DND-41 (cell line): ENCODE measurements at regions not wholly inside any gene's neighbourhood (a gene's known extent, or its start where the extent isn't known, plus 50 kb on each side); places are given as distances from the start of the nearest gene placed in this dataset.

Experiments
- ATAC-seq: fragments of 200-7000 bp; cut with Tn5 transposase; 3 replicates; pipeline ENCODE4 v1.9.1; 2021; ENCODE audit warnings: low read depth; ENCODE audit not compliant: insufficient read depth
- DNase-seq: peaks from one replicate; pipeline ENCODE4 v3.0.0-alpha.2; 2020
- H2AFZ ChIP-seq: 2 replicates; pipeline ENCODE4 v1.6.0; 2012; ENCODE audit warnings: low read depth, low read length
- H3K27ac ChIP-seq: 2 replicates; pipeline ENCODE4 v1.5.1; 2012; ENCODE audit warnings: low read length, inconsistent platforms
- H3K27me3 ChIP-seq: fragments of 200-600 bp; sonication (generic); 2 replicates; pipeline ENCODE4 v1.6.0; 2012; ENCODE audit warnings: low read length, mild to moderate bottlenecking, inconsistent platforms; ENCODE audit not compliant: insufficient read depth, poor library complexity
- H3K36me3 ChIP-seq: 2 replicates; pipeline ENCODE4 v1.5.1; 2012; ENCODE audit warnings: low read length, inconsistent platforms; ENCODE audit not compliant: insufficient read depth
- H3K4me1 ChIP-seq: 2 replicates; pipeline ENCODE4 v1.5.1; 2012; ENCODE audit warnings: mild to moderate bottlenecking, low read length; ENCODE audit not compliant: insufficient read depth
- H3K4me2 ChIP-seq: 2 replicates; pipeline ENCODE4 v1.6.0; 2012; ENCODE audit warnings: mild to moderate bottlenecking, moderate library complexity, low read length, inconsistent platforms; ENCODE audit not compliant: insufficient read depth
- H3K4me3 ChIP-seq, 2 experiments: fragments of 200-600 bp in 1 of 2; shearing (Covaris generic) in 1 of 2; 2 replicates each; pipeline ENCODE4 v1.5.1; 2012 to 2016; ENCODE audit warnings: inconsistent platforms in 2 of 2, low read length in 2 of 2, mild to moderate bottlenecking in 2 of 2, low read depth in 1 of 2, moderate library complexity in 1 of 2
- H3K79me2 ChIP-seq: 2 replicates; pipeline ENCODE4 v1.6.0; 2012; ENCODE audit warnings: low read length, inconsistent platforms; ENCODE audit not compliant: insufficient read depth
- H3K9ac ChIP-seq: 2 replicates; pipeline ENCODE4 v1.6.0; 2012; ENCODE audit warnings: low read depth, mild to moderate bottlenecking, inconsistent platforms, low read length, moderate library complexity
- H3K9me3 ChIP-seq: 2 replicates; pipeline ENCODE4 v1.5.1; 2012; ENCODE audit warnings: low read length, moderate library complexity, mild to moderate bottlenecking, inconsistent platforms; ENCODE audit not compliant: insufficient read depth, severe bottlenecking
- H4K20me1 ChIP-seq: 2 replicates; pipeline ENCODE4 v1.6.0; 2012; ENCODE audit warnings: low read length; ENCODE audit not compliant: insufficient read depth
- EZH2 ChIP-seq: IDR thresholded peaks from 3 replicates; pipeline ENCODE4 v1.6.1; 2012; ENCODE audit warnings: borderline replicate concordance, low read depth, mild to moderate bottlenecking, moderate library complexity, low read length, inconsistent platforms; ENCODE audit not compliant: severe bottlenecking
- TF ChIP-seq, protein P1 (sequence below): IDR thresholded peaks from 2 replicates; pipeline ENCODE4 v1.5.1; 2012; ENCODE audit warnings: borderline replicate concordance, low read length, moderate library complexity, mild to moderate bottlenecking; ENCODE audit not compliant: poor library complexity, severe bottlenecking; ENCODE audit errors: extremely low read depth

DNA sequence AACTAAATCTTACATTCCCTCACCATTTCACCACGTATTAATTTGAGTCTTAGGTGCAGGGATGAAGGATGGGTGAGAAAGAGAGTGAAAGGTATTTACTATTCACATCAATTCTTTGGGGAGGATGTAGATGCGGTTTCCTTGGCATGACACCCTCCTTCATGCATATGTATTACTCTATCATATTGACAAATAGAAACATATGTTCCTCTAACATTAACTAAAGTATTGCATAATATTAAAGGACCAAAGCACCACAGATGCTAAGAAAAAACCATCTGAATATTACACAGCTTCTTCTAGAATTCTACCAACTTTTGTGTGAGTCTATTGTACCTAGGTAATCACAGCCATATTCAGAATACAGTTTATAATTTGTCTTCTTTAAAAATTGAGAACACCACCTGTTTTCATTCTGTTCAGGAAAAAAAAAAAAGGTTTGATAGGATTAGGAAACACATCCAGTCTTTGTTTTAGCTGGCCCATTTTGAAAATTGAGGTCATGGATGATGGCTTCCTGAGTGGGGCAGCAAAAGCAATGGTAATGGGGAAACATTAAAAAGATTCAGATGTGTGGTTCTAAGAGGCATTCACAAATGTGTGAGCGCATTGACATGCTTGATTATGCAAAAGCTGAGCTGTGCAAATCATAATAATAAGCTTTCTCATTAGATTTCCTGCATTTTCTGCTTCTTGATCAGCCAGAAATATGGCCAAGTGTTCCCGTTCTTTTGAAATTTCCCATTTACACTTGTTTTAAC is 1011.5 kb upstream of the NUDT12 start:
- Histone ChIP-seq H3K9me3 (no peaks in the 10 kb centered on the region), H3K79me2 (no peaks in the 10 kb centered on the region), H3K27ac (no peak overlapping the region), H4K20me1 (no peaks in the 10 kb centered on the region), H3K4me2 (no peak overlapping the region), H3K27me3 (no peaks in the 10 kb centered on the region), H3K4me1 (no peaks in the 10 kb centered on the region), H3K36me3 (no peaks in the 10 kb centered on the region), H2AFZ (no peak overlapping the region), H3K9ac (no peak overlapping the region), H3K4me3 (no peak overlapping the region)
- ATAC-seq = no peak
- TF ChIP-seq, protein P1, sequence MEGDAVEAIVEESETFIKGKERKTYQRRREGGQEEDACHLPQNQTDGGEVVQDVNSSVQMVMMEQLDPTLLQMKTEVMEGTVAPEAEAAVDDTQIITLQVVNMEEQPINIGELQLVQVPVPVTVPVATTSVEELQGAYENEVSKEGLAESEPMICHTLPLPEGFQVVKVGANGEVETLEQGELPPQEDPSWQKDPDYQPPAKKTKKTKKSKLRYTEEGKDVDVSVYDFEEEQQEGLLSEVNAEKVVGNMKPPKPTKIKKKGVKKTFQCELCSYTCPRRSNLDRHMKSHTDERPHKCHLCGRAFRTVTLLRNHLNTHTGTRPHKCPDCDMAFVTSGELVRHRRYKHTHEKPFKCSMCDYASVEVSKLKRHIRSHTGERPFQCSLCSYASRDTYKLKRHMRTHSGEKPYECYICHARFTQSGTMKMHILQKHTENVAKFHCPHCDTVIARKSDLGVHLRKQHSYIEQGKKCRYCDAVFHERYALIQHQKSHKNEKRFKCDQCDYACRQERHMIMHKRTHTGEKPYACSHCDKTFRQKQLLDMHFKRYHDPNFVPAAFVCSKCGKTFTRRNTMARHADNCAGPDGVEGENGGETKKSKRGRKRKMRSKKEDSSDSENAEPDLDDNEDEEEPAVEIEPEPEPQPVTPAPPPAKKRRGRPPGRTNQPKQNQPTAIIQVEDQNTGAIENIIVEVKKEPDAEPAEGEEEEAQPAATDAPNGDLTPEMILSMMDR = no peak
- no peak for TF ChIP-seq EZH2
- no peak for DNase-seq

DNA sequence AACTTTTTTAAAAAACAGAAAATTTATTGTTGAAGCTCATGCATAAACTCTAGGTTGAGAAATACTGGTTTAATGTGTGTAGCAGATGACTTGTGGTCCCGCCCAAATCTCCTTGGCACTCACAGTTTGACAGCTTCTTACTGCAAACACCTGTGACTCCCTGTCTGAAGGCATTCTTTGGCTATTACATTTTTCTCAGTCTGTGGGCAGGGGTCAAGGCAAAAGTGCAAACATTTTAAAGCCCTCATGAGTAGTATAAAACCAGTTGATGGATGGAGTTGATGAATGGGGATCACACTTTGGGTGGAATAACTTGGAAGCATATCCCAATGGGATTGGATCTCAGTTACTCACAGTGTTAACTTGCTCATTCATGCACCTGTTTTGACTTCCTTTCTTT is 1007.0 kb upstream of the NUDT12 start:
- H3K9ac ChIP-seq = no peak overlapping the region
- no peaks in the 10 kb centered on the region for H3K36me3 ChIP-seq
- ATAC-seq = no peak
- no peaks in the 10 kb centered on the region for H4K20me1 ChIP-seq
- no peak overlapping the region for H3K27ac ChIP-seq
- no peaks in the 10 kb centered on the region for H3K4me1 ChIP-seq
- TF ChIP-seq, protein P1 = no peak
- TF ChIP-seq EZH2 = no peak
- H3K79me2 ChIP-seq = no peaks in the 10 kb centered on the region
- no peak overlapping the region for H3K4me3 ChIP-seq
- no peak overlapping the region for H3K4me2 ChIP-seq
- no peaks in the 10 kb centered on the region for H3K9me3 ChIP-seq
- no peak overlapping the region for H2AFZ ChIP-seq
- H3K27me3 ChIP-seq = no peaks in the 10 kb centered on the region
- no peak for DNase-seq

DNA sequence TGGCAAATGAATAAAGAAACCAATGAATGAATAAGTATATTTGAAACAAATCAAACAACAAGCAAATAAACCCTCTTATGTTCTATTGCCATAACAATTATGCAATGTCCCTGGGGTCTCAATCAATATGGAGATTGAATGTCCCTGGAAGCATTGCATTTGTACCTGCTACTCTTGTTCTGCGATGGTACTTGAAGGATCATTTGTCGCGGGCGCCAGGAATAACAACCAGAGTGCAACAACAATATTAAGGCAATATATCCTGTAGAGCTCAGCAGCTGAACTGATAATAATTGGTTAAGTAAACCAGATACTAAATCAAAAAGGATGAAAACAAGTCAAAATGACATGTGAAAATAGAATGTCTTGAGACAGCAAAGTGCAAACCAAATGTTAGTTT is 1001.9 kb upstream of the NUDT12 start:
- TF ChIP-seq, protein P1 = no peak
- TF ChIP-seq EZH2 = no peak
- no peaks in the 10 kb centered on the region for H4K20me1 ChIP-seq
- H3K27me3 ChIP-seq = no peaks in the 10 kb centered on the region
- H3K4me1 ChIP-seq = no peaks in the 10 kb centered on the region
- no peak overlapping the region for H3K27ac ChIP-seq
- H2AFZ ChIP-seq = no peak overlapping the region
- no peaks in the 10 kb centered on the region for H3K36me3 ChIP-seq
- no peak for DNase-seq
- H3K9me3 ChIP-seq = no peaks in the 10 kb centered on the region
- no peak overlapping the region for H3K4me3 ChIP-seq
- no peaks in the 10 kb centered on the region for H3K79me2 ChIP-seq
- no peak overlapping the region for H3K9ac ChIP-seq
- no peak for ATAC-seq
- H3K4me2 ChIP-seq = no peak overlapping the region
